IPS-NIHi7 (cell line): ENCODE measurements at regions not wholly inside any gene's neighbourhood (a gene's known extent, or its start where the extent isn't known, plus 50 kb on each side); places are given as distances from the start of the nearest gene placed in this dataset.
"Not testable (repeated sequence)": the region's sequence is repeated elsewhere in the genome, so short reads cannot be mapped to it uniquely, and the experiment has no call there.

Source experiments
- DNase-seq: peaks from one replicate; pipeline ENCODE4 v3.0.0; 2012; ENCODE audit warnings: mixed read lengths; ENCODE audit errors: extremely low spot score

DNA sequence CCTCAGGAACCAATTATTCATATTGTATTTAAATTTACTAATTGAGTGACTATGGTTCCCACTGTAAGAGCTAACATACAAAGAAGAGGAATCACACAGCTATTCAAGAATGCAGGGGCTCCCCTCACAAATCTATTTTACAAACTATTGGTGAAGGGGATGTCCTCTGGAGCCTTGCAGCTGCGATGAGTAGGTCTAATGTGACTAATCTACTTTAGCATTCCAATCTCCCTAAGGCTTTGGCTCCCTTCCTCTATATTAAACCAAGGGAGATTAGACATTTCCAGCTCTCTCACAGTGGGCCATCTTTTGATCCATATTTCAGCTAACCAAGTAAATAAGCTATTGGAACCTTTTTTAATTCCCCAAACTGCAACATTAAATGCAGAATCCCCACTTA, 514.2 kb upstream of the BCHE start:
- DNase-seq: no peak

DNA sequence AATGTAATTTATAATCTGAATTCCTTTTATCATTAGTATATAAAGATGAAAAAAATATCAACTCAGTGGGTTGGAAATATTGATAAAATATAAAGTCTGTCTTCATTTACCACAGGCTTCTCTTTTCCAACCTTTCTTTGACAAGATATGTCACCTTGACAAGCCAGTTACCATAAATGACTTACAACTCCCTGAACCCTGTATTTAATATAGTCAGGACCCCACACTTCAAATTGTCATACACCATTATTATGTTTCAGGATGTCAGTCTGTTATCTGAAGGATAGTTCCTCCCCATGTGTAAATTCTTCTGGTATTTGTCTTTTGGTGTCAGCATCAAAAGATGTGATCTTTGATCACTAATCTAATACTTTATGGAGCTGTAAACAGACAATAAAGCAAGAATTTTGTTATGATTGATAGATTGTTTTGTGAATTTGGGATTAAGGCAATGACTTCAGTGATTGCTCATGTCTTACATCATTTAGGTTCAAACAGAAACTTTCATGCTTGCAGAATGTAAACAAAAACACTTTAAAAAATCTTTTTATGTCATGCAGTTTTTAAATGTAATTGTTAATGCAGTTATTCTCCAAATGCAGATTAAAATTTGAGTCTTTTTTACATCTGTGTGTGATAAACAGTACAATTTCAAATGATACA, 503.5 kb upstream of the BCHE start:
- DNase-seq: no peak

DNA sequence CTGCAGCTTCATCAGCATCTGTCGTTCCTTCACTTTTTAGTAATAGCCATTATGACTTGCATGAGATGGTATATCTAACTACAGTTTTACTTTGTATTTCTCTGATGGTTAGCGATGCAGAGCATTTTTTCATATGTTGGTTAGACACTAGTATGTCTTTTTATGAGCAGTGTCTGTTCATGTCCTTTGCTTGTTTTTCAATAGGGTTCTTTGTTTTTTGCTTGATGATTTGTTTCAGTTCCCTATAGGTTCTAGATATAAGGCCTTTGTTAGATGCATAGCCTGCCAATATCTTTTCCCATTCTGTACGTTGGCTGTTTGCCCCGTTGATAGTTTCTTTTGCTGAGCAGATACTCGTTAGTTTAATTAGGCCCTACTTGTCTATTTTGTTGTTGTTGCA, 487.2 kb upstream of the BCHE start:
- DNase-seq: no peak

DNA sequence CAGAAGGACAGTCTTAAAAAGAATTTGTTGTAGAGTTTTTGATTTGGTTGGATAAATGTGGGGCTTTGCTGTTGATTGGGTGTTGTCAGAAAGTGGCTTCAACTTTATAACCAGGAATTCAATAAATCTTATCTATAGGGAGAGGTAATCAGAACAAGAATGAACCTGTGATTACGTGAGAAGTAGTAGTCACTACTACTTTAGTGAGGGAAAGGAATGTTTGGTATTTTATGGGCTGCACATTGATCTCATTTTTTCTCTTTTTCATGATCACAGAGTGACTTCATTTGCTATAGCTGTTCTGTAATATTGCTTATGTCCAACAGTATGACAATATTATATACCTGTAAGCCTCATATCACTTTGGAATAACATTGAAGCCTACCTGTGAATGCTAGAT, 485.2 kb upstream of the BCHE start:
- DNase-seq: no peak

DNA sequence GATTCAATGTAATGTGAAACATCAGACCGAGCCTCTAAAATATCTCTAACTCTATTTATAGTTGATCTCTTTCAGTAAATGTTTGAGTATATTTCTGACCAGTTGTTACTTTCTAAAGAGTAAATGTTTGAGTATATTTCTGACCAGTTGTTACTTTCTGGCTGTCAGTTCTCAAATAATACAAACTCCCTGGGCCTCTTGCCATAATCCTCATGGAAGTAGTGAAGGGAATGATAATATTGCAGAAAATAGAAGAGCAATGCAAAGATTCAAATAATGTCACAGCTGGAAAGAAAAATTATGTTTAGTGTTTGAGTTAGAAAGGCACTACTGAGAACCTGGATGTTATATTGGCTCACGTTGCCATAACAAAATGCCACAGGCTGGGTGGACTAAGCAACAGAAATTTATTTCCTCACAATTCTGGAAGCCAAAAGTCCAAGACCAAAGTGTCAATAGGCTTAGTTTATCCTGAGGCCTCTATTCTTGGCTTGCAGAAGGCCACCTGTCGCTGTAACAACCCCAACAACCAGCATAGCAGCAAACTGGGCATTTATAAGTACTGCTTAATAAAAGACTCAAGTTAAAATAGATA, 470.6 kb upstream of the BCHE start:
- no peak for DNase-seq

DNA sequence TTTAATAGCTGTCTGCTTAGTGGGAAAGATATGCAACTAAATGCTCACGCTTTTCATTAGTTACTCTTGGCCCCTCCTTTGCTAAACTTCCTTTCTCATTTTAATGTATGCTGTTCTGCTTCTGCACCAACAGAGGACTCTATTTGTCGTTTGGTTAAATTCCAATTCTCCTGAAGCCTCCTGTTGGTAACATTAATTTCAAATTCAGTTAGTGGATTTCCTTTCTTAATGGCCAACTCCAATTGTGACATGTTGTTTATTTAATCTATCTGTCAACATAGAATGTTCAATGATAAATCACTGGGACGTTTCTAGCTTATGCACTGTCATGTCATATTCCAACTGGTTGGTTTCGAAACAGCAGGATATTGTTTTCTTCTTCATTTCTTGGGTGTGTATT, 467.4 kb upstream of the BCHE start:
- no peak for DNase-seq

DNA sequence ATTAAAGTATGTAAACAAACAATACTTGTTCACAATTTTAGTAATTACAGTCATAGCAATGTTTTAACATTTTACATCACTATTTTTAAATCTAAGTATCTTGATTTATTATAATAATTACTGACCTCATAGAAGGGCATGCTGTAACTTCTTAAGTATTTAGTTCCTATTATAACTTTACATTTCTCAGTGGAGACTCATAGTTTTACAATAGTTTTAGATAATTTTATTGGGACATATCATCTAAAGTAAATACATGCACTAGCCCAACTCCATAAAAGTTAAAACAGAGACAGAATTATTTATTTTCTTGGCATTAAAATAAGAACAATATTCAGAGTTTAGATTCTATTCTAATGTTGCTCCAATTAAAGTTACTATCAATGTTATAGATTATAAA, 466.5 kb upstream of the BCHE start:
- DNase-seq: no peak

DNA sequence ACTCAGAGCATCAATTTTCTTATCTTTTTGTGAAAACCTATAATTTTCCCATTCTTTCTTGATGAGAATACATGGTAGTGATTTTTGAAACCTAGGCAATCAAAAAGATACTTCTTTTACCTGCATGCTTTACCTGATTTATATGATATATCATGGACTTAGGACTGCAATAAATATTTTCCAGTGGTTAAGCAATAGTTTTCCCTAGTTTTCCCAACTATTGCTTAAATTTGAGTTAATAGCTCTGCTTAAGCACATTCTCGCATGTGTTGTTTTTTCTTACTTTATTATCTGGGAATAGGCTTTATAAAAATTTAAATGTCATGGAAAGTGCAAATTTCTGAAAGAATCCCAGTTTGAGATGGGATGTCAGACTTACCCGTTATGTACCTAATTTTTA, 465.1 kb upstream of the BCHE start:
- DNase-seq: no peak

DNA sequence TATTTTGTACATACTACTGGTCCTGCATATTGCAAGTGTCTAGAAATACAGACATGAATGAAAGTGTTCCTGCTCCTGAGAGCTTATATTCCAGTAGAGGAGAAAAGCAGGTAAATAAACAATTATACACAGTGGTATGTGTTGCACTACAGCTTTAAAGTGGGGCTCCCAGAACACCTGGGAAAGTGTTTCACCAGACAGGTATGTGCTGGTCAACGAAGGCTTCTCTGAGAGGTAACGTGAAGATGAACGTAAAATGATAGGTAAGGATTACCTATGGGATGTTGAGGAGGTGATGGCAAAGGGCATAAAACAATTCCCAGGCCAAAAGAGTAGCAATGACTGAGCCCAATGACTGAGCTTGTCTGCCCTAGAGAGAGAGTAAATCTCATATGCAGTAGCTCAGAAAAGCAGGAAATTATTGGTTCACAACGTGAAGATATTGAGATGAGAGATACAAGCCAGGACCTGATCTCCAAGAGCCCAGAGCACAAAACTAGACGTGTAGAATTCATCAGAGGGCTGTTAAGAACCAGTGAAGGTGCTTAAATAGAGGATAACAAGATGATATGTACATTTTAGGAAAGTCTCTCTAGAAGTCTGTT, 459.1 kb upstream of the BCHE start:
- DNase-seq: no peak

DNA sequence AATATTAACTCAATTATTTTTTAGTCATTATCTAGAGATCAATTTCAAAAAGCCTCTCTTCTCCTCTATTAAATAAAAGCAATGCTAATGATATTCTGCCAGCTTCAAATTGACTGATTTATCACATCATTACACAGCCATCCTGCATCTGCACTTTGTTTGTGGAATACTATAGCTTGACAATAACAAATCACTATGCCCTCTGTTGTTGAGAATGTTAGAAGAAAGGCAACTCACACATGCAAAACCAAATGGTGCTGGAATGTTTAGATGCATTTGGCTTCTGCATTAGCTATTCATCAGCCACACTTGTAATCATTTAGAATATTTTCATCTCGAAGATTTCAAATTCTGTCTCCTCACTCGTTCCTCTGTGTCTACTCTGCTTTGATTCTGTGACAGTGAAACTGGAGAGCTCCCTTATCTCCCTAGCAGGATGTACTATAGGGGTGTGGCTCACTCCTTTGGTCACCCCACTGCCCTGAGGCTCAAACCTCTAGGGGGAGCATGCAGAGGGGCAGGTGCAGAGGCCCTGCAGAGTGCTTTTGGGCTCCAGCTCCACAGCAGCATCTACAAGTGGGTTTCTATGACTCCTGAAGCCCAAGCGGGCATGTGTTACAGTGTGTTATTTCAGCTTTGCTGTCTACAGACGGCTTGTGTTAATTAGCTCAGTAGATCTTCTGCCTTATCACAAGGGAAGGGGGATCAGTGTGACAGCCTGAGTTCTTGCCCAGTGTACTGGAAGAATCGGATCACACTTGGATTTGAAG, 454.1 kb upstream of the BCHE start:
- no peak for DNase-seq

DNA sequence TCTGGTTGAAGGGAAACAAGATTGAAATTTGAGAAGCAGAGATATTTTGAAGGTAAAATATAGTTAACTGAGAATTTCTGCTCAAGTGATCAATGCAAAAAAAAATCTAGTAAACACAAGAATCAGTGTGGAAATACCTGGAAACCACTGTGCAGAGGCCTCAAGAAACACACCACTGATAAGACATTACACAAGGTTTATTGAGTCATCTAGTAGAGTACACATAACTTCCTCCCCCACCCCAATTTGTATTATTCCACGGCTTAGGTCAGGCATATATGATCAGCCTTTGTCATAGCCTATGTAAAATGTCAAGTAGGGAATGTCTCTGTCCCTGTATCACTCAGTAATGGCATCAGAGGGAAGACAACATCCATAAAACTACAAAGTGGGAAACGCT, 447.8 kb upstream of the BCHE start:
- DNase-seq: no peak

DNA sequence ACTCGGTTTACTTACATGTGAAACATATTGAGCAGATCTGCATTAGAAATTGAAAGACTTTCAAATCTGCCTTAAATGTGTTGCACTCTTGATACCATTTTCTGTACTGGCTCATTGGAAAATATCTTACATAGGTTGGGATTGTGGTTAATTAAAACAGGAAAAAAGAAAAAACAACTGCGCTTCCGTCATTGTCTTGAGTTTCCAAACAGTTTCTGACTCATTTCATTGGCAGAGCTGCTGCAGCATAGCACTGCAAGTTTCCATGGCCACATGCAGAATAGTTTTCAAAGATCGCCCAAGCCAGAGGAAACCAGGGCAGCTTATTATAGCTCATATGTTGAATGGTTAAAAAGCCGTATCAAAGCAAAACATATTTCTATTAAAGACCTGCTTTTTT, 446.6 kb upstream of the BCHE start:
- no peak for DNase-seq

DNA sequence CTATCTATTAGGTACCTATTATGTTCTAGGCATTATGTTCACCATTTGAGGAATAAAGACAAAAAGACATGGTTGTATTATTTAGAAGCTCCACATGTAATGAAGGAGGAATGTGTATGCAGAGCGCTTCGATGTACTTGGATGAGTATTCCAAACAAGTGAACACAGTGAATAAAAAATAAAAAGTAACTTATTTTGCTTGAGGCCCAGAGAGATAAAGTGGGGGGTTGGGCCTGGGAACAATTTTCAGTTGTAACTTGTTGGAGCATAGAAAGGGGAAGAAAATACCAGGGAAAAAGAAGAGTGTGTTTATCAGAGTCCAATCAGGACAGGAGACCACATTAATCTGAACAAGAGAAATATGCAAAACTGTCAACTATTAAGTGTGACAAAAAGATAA, 445.7 kb upstream of the BCHE start:
- no peak for DNase-seq

DNA sequence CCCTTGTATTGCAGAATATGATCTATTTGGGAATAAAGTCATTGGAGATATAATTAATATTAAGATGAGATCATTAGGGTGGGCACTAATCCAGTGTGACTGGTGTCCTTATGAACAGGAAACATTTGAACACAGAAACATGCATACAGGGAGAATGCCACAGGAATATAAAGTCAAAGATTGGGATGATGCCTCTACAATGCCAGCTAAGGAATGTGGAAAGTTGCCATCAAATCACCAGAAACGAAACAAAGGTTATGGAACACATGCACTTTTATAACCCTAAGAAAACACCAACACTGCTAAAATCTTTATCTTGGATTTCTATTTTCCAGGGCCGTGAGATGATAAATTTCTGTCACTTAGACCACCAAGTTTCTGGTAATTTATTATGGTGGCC, 442.4 kb upstream of the BCHE start:
- DNase-seq: no peak

DNA sequence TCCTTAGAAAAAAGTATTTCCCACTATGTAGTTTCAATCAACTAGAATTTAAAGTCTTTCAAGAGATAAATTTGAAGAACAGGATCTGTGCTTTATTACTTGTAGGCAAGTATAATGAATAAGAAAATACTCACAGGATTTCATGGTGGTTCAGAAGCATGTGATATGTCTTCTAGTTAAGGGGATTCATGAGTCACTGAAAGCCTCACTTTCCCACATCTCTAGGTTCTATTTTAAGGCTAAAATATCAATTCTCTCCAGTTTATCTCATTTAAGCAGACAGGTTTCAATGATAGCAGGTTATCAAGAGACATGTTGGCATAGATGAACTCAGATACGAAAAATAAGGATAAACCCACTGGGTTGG, 437.8 kb upstream of the BCHE start:
- DNase-seq: no peak

DNA sequence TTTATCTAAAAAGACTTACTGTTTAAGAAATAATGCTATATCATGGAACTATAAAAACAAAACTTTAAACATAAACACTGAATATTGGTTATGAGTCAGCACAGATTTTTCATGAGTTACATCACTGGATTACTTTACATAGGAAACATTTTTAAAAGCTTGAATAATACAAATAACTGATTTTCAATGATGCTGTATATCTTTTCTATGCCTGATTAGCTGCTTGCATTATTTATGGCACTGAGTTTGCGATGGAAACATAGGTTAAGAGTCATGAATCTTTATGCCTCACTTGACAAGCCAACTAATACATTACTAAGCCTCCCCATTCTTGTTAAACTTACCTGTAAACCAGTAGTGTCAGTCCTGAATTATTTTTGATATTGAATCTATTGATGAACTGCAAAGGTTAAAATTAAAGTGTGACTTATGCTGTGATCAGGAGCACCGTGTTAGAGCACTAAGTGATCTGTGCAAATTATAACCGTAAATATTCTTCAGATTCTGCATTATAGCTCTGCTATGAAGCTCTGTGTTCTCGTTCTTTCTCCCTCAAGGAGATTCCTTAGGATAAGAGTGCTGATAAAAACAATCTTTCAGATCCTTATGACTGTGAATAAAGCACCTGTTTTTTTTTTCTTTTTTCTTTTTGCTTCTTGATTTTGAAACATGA, 437.3 kb upstream of the BCHE start:
- no peak for DNase-seq

DNA sequence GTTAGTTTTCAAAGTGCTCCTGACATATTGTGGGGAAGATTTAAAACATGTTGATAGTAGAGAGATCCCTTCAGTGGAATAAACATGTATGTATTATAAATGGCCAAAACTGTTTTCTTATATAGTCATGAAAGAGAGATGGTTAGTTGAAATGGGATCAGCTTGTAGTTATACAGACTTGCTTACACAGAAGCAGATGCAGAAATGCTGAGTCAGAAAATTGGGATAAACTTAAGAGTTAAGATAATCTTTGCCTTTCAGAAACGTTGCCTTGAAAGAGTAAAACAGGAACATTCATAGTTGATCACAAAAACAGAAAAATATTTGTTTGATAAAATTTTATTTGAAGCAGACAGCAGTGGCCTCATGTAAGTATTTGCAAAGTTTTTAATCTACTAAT, 433.2 kb upstream of the BCHE start:
- DNase-seq: no peak

DNA sequence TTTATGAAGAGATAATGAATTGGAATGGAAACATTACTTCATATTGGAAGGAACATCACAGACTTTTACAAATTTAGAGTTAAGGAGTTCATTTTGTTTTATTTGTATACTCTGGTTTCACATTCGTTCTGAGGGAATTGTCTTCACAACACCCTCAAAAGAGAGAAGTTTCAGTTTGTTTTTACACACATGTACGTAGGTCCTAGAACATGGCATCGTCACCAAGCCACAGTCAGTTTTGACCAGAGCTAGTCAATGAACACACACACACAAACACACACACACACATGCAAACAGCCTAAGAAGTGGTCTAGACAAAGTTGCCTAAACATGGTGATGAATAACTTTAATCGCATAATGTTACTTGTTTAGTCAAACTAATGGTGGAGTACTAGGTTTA, 427.9 kb upstream of the BCHE start:
- no peak for DNase-seq

DNA sequence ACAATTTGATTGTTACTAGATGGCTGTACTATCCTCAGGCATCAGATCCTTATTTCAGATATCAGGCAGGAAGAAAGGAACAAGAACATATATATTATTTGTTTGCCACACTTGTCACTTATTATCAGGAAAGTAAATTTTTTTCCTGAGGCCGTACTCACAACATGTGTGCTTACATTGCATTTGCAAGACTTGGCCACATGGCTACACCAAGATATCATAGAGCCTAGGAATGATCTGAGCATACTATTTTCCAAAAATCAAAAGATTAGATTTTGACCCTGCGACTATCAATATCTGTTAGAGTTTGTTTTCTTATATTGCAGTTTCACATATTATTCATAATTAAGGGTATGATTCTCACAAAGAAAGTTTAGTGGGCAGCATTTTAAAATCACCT, 426.2 kb upstream of the BCHE start:
- no peak for DNase-seq

DNA sequence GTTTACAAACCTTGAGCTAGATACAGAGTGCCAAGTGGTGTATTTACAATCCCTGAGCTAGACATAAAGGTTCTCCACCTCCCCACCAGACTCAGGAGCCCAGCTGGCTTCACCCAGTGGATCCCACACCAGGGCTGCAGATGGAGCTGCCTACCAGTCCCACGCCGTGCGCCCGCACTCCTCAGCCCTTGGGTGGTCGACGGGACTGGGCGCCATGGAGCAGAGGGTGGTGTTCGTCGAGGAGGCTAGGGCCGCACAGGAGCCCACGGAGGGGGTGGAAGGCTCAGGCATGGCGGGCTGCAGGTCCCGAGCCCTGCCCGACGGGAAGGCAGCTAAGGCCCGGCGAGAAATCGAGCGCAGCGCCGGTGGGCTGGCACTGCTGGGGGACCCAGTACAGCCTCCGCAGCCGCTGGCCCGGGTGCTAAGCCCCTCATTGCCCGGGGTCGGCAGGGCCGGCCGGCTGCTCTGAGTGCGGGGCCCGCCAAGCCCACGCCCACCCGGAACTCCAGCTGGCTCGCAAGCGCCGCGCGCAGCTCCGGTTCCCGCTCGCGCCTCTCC, 421.1 kb upstream of the BCHE start:
- DNase-seq: not testable (repeated sequence)

DNA sequence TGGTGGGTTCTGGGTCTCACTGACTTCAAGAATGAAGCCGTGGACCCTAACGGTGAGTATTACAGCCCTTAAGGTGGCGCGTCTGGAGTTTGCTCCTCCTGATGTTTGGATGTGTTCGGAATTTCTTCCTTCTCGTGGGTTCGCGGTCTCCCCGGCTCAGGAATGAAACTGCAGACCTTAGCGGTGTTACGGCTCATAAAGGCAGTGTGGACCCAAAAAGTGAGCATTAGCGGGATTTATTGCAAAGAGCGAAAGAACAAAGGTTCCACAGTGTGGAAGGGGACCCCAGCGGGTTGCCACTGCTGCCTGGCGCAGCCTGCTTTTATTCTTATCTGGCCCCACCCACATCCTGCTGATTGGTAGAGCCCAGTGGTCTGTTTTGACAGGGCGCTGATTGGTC, 420.5 kb upstream of the BCHE start:
- DNase-seq: no peak

DNA sequence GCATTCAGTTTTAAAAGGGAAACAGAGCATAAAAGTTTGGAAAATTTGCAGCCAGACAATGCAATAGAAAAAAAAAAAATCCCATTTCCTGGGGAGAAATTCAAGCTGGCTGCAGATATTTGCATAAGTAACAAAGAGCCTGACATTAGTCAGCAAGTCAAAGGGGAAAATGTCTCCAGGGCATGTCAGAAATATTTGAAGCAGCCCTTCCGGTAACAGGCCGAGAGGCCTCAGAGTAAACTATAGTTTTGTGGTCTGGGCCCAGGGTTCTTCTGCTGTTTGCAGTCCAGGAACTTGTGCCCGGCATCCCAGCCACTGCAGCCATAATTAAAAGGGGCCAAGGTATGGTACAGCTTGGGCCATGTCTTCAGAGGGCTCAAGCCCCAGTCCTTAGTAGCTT, 411.6 kb upstream of the BCHE start:
- DNase-seq: no peak
